ENCODE measurements at regions not wholly inside any gene's neighbourhood (a gene's known extent, or its start where the extent isn't known, plus 50 kb on each side); places are given as distances from the start of the nearest gene placed in this dataset.

DNA sequence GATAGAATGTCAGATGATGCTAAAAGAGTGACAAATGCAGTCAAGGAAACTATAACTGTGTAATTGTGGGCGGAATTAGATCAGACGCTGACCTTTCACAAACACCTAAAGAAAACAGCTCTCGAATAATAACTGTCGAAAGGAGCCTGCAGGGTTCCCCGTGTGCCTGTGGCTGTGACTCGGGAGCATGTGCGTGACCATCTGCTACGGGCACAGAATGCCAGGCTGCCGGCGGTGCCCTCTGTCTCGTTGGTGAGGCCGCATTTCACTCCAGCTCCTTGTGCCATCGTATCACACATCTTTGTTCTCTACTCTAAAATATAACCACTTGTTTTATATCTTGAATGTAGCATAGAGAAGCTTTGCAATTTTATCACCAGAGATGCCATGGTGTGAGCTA, 267.8 kb upstream of the FMN2 start:
- H3K36me3 Mint-ChIP-seq (ENCODE audit: low read depth) = no peaks in the 10 kb centered on the region
- TF ChIP-seq, protein P1, sequence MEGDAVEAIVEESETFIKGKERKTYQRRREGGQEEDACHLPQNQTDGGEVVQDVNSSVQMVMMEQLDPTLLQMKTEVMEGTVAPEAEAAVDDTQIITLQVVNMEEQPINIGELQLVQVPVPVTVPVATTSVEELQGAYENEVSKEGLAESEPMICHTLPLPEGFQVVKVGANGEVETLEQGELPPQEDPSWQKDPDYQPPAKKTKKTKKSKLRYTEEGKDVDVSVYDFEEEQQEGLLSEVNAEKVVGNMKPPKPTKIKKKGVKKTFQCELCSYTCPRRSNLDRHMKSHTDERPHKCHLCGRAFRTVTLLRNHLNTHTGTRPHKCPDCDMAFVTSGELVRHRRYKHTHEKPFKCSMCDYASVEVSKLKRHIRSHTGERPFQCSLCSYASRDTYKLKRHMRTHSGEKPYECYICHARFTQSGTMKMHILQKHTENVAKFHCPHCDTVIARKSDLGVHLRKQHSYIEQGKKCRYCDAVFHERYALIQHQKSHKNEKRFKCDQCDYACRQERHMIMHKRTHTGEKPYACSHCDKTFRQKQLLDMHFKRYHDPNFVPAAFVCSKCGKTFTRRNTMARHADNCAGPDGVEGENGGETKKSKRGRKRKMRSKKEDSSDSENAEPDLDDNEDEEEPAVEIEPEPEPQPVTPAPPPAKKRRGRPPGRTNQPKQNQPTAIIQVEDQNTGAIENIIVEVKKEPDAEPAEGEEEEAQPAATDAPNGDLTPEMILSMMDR (conservative IDR thresholded peaks at IDR 0.05; ENCODE audit: low read depth in 2 of 2) = no peak
- TF ChIP-seq, protein P2, sequence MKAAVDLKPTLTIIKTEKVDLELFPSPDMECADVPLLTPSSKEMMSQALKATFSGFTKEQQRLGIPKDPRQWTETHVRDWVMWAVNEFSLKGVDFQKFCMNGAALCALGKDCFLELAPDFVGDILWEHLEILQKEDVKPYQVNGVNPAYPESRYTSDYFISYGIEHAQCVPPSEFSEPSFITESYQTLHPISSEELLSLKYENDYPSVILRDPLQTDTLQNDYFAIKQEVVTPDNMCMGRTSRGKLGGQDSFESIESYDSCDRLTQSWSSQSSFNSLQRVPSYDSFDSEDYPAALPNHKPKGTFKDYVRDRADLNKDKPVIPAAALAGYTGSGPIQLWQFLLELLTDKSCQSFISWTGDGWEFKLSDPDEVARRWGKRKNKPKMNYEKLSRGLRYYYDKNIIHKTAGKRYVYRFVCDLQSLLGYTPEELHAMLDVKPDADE (IDR thresholded peaks at IDR 0.05) = no peak
- no peak for TF ChIP-seq EZH2phosphoT487 (IDR thresholded peaks at IDR 0.05; ENCODE audit: unreplicated experiment)
- TF ChIP-seq, protein P3, sequence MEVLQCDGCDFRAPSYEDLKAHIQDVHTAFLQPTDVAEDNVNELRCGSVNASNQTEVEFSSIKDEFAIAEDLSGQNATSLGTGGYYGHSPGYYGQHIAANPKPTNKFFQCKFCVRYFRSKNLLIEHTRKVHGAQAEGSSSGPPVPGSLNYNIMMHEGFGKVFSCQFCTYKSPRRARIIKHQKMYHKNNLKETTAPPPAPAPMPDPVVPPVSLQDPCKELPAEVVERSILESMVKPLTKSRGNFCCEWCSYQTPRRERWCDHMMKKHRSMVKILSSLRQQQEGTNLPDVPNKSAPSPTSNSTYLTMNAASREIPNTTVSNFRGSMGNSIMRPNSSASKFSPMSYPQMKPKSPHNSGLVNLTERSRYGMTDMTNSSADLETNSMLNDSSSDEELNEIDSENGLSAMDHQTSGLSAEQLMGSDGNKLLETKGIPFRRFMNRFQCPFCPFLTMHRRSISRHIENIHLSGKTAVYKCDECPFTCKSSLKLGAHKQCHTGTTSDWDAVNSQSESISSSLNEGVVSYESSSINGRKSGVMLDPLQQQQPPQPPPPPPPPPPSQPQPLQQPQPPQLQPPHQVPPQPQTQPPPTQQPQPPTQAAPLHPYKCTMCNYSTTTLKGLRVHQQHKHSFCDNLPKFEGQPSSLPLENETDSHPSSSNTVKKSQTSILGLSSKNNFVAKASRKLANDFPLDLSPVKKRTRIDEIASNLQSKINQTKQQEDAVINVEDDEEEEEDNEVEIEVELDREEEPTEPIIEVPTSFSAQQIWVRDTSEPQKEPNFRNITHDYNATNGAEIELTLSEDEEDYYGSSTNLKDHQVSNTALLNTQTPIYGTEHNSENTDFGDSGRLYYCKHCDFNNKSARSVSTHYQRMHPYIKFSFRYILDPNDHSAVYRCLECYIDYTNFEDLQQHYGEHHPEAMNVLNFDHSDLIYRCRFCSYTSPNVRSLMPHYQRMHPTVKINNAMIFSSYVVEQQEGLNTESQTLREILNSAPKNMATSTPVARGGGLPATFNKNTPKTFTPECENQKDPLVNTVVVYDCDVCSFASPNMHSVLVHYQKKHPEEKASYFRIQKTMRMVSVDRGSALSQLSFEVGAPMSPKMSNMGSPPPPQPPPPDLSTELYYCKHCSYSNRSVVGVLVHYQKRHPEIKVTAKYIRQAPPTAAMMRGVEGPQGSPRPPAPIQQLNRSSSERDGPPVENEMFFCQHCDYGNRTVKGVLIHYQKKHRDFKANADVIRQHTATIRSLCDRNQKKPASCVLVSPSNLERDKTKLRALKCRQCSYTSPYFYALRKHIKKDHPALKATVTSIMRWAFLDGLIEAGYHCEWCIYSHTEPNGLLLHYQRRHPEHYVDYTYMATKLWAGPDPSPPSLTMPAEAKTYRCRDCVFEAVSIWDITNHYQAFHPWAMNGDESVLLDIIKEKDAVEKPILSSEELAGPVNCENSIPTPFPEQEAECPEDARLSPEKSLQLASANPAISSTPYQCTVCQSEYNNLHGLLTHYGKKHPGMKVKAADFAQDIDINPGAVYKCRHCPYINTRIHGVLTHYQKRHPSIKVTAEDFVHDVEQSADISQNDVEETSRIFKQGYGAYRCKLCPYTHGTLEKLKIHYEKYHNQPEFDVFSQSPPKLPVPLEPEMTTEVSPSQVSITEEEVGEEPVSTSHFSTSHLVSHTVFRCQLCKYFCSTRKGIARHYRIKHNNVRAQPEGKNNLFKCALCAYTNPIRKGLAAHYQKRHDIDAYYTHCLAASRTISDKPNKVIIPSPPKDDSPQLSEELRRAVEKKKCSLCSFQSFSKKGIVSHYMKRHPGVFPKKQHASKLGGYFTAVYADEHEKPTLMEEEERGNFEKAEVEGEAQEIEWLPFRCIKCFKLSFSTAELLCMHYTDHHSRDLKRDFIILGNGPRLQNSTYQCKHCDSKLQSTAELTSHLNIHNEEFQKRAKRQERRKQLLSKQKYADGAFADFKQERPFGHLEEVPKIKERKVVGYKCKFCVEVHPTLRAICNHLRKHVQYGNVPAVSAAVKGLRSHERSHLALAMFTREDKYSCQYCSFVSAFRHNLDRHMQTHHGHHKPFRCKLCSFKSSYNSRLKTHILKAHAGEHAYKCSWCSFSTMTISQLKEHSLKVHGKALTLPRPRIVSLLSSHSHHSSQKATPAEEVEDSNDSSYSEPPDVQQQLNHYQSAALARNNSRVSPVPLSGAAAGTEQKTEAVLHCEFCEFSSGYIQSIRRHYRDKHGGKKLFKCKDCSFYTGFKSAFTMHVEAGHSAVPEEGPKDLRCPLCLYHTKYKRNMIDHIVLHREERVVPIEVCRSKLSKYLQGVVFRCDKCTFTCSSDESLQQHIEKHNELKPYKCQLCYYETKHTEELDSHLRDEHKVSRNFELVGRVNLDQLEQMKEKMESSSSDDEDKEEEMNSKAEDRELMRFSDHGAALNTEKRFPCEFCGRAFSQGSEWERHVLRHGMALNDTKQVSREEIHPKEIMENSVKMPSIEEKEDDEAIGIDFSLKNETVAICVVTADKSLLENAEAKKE (CRISPR knock-in tag; IDR thresholded peaks at IDR 0.05) = no peak
- Histone ChIP-seq H4K20me1 (replicated peaks; ENCODE audit: insufficient read depth) (no peaks in the 10 kb centered on the region), H3K79me2 (replicated peaks; ENCODE audit: insufficient read depth) (no peaks in the 10 kb centered on the region), H3K4me2 (no peak overlapping the region), H3K27me3 (ENCODE audit: insufficient read depth) (no peaks in the 10 kb centered on the region), H3K4me3 (no peak overlapping the region), H3K27ac (ENCODE audit: low read depth) (no peak overlapping the region), H3K36me3 (ENCODE audit: insufficient read depth) (no peaks in the 10 kb centered on the region), H3K9me2 (ENCODE audit: insufficient read depth) (no peaks in the 10 kb centered on the region), H3F3A (replicated peaks; ENCODE audit: low read depth) (no peaks in the 10 kb centered on the region), H3K4me1 (ENCODE audit: insufficient read depth) (no peaks in the 10 kb centered on the region), H2AFZ (no peak overlapping the region)
- H3K27me3 Mint-ChIP-seq (ENCODE audit: insufficient read depth, low read depth, poor library complexity) = no peaks in the 10 kb centered on the region
- H3K9me3 Mint-ChIP-seq = no peaks in the 10 kb centered on the region
- ATAC-seq = no peak
- no peaks in the 10 kb centered on the region for H3K4me1 Mint-ChIP-seq
- no peak overlapping the region for H3K4me3 Mint-ChIP-seq
- no peak overlapping the region for H3K27ac Mint-ChIP-seq
- DNase-seq (ENCODE audit: low spot score) = no peak

Data from GM23338 (cell line).